MM.1S (cell line): ENCODE measurements at regions not wholly inside any gene's neighbourhood (a gene's known extent, or its start where the extent isn't known, plus 50 kb on each side); places are given as distances from the start of the nearest gene placed in this dataset.

Experiments
- DNase-seq: peaks from one replicate; pipeline ENCODE4 v3.0.0-alpha.2; 2015
- H2AFZ ChIP-seq: fragments of 300-600 bp; sonication (generic); 2 replicates; pipeline ENCODE4 v1.6.0; 2016; ENCODE audit warnings: antibody characterized with exemption, low read length
- H3F3A ChIP-seq: fragments of 300-600 bp; sonication (generic); 2 replicates; pipeline ENCODE4 v1.6.1; 2016; ENCODE audit warnings: mild to moderate bottlenecking, antibody characterized with exemption, low read length, moderate library complexity, mixed read lengths; ENCODE audit not compliant: insufficient read depth
- H3K27ac ChIP-seq: fragments of 300-600 bp; sonication (generic); 2 replicates; pipeline ENCODE4 v1.5.1; 2016; ENCODE audit warnings: mild to moderate bottlenecking, low read length
- H3K27me3 ChIP-seq: fragments of 300-600 bp; sonication (generic); replicated peaks from 2 replicates; pipeline ENCODE4 v1.6.0; 2016; ENCODE audit warnings: low read length; ENCODE audit not compliant: insufficient read depth
- H3K36me3 ChIP-seq: fragments of 300-600 bp; sonication (generic); replicated peaks from 2 replicates; pipeline ENCODE4 v1.6.1; 2016; ENCODE audit warnings: mild to moderate bottlenecking, low read length, mixed read lengths; ENCODE audit not compliant: insufficient read depth
- H3K4me1 ChIP-seq: fragments of 300-600 bp; sonication (generic); 2 replicates; pipeline ENCODE4 v1.6.1; 2016; ENCODE audit warnings: low read length, mixed read lengths
- H3K4me2 ChIP-seq: fragments of 300-600 bp; sonication (generic); 2 replicates; pipeline ENCODE4 v1.6.0; 2016; ENCODE audit warnings: low read depth, low read length
- H3K4me3 ChIP-seq: fragments of 300-600 bp; sonication (generic); 2 replicates; pipeline ENCODE4 v1.5.1; 2016; ENCODE audit warnings: low read length, mixed read lengths
- H3K79me2 ChIP-seq: fragments of 300-600 bp; sonication (generic); 2 replicates; pipeline ENCODE4 v1.6.1; 2016; ENCODE audit warnings: mixed run types, low read length, mixed read lengths
- H3K9ac ChIP-seq: fragments of 300-600 bp; sonication (generic); 2 replicates; pipeline ENCODE4 v1.6.1; 2016; ENCODE audit warnings: low read length, mixed read lengths
- H3K9me2 ChIP-seq: fragments of 300-600 bp; sonication (generic); replicated peaks from 2 replicates; pipeline ENCODE4 v1.6.1; 2016; ENCODE audit warnings: mild to moderate bottlenecking, low read length, mixed read lengths; ENCODE audit not compliant: insufficient read depth
- H3K9me3 ChIP-seq: fragments of 300-600 bp; sonication (generic); replicated peaks from 2 replicates; pipeline ENCODE4 v1.6.1; 2016; ENCODE audit warnings: mild to moderate bottlenecking, low read length, mixed read lengths; ENCODE audit not compliant: insufficient read depth
- H4K20me1 ChIP-seq: fragments of 300-600 bp; sonication (generic); 2 replicates; pipeline ENCODE4 v1.6.1; 2016; ENCODE audit warnings: mild to moderate bottlenecking, low read length, moderate library complexity, mixed read lengths; ENCODE audit not compliant: insufficient read depth
- EZH2 ChIP-seq: fragments of 300-600 bp; sonication (generic); optimal IDR thresholded peaks from 2 replicates; pipeline ENCODE3; 2017; ENCODE audit warnings: low read depth, mild to moderate bottlenecking, antibody characterized with exemption, low read length, mixed read lengths
- EZH2phosphoT487 ChIP-seq: fragments of 300-600 bp; sonication (generic); IDR thresholded peaks from 2 replicates; pipeline ENCODE4 v1.6.1; 2018; ENCODE audit warnings: antibody characterized with exemption, low read length
- TF ChIP-seq, protein P1 (sequence below): fragments of 300-600 bp; sonication (generic); IDR thresholded peaks from 2 replicates; pipeline ENCODE4 v1.5.1; 2016; ENCODE audit warnings: antibody characterized with exemption, low read length, mixed read lengths

GRCh38 chr2:144924827-144925226, 404.9 kb upstream of the ZEB2 start:
- Histone ChIP-seq H3F3A (no peaks in the 10 kb centered on the region), H4K20me1 (no peaks in the 10 kb centered on the region), H3K4me3 (no peak overlapping the region), H3K4me1 (no peaks in the 10 kb centered on the region), H3K9ac (no peak overlapping the region), H3K9me3 (no peaks in the 10 kb centered on the region), H3K9me2 (no peaks in the 10 kb centered on the region), H3K36me3 (no peaks in the 10 kb centered on the region), H3K27ac (no peak overlapping the region), H2AFZ (no peak overlapping the region), H3K27me3 (no peaks in the 10 kb centered on the region), H3K79me2 (no peaks in the 10 kb centered on the region), H3K4me2 (no peak overlapping the region)
- TF ChIP-seq, protein P1, sequence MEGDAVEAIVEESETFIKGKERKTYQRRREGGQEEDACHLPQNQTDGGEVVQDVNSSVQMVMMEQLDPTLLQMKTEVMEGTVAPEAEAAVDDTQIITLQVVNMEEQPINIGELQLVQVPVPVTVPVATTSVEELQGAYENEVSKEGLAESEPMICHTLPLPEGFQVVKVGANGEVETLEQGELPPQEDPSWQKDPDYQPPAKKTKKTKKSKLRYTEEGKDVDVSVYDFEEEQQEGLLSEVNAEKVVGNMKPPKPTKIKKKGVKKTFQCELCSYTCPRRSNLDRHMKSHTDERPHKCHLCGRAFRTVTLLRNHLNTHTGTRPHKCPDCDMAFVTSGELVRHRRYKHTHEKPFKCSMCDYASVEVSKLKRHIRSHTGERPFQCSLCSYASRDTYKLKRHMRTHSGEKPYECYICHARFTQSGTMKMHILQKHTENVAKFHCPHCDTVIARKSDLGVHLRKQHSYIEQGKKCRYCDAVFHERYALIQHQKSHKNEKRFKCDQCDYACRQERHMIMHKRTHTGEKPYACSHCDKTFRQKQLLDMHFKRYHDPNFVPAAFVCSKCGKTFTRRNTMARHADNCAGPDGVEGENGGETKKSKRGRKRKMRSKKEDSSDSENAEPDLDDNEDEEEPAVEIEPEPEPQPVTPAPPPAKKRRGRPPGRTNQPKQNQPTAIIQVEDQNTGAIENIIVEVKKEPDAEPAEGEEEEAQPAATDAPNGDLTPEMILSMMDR = no peak
- TF ChIP-seq EZH2 = no peak
- no peak for TF ChIP-seq EZH2phosphoT487
- DNase-seq = no peak

GRCh38 chr2:144922519-144922918, 402.6 kb upstream of the ZEB2 start:
- no peak overlapping the region for H3K27ac ChIP-seq
- H3K9ac ChIP-seq = no peak overlapping the region
- H3K27me3 ChIP-seq = no peaks in the 10 kb centered on the region
- no peaks in the 10 kb centered on the region for H3K79me2 ChIP-seq
- H3K4me3 ChIP-seq = no peak overlapping the region
- no peaks in the 10 kb centered on the region for H4K20me1 ChIP-seq
- H3F3A ChIP-seq = no peaks in the 10 kb centered on the region
- no peaks in the 10 kb centered on the region for H3K9me3 ChIP-seq
- DNase-seq = no peak
- H2AFZ ChIP-seq = no peak overlapping the region
- H3K4me2 ChIP-seq = no peak overlapping the region
- TF ChIP-seq, protein P1 = no peak
- no peak for TF ChIP-seq EZH2
- TF ChIP-seq EZH2phosphoT487 = no peak
- no peaks in the 10 kb centered on the region for H3K4me1 ChIP-seq
- no peaks in the 10 kb centered on the region for H3K9me2 ChIP-seq
- no peaks in the 10 kb centered on the region for H3K36me3 ChIP-seq

GRCh38 chr2:144920755-144921530, 401.0 kb upstream of the ZEB2 start:
- H3K4me2 ChIP-seq = no peak overlapping the region
- H3K79me2 ChIP-seq = no peaks in the 10 kb centered on the region

More at GRCh38 chr2:144920755-144921530, 401.0 kb upstream of the ZEB2 start:
- H3K4me3 ChIP-seq = no peak overlapping the region
- no peaks in the 10 kb centered on the region for H3K9me3 ChIP-seq
- H2AFZ ChIP-seq = no peak overlapping the region
- no peak overlapping the region for H3K9ac ChIP-seq
- no peaks in the 10 kb centered on the region for H3K9me2 ChIP-seq
- no peak overlapping the region for H3K27ac ChIP-seq
- no peak for DNase-seq
- H3K4me1 ChIP-seq = no peaks in the 10 kb centered on the region
- no peaks in the 10 kb centered on the region for H4K20me1 ChIP-seq
- H3K36me3 ChIP-seq = no peaks in the 10 kb centered on the region
- no peaks in the 10 kb centered on the region for H3K27me3 ChIP-seq
- H3F3A ChIP-seq = no peaks in the 10 kb centered on the region
- TF ChIP-seq EZH2phosphoT487 = no peak
- no peak for TF ChIP-seq EZH2
- TF ChIP-seq, protein P1 = no peak
